NCI-H2107 treated with DMSO at 0.1 percent for 48 hours (cell line): ENCODE measurements at regions not wholly inside any gene's neighbourhood (a gene's known extent, or its start where the extent isn't known, plus 50 kb on each side); places are given as distances from the start of the nearest gene placed in this dataset.

Experiments
- DNase-seq: peaks from one replicate; lab custom pipeline; 2025; ENCODE audit not compliant: unreplicated experiment; lab: John Stamatoyannopoulos, UW

DNA sequence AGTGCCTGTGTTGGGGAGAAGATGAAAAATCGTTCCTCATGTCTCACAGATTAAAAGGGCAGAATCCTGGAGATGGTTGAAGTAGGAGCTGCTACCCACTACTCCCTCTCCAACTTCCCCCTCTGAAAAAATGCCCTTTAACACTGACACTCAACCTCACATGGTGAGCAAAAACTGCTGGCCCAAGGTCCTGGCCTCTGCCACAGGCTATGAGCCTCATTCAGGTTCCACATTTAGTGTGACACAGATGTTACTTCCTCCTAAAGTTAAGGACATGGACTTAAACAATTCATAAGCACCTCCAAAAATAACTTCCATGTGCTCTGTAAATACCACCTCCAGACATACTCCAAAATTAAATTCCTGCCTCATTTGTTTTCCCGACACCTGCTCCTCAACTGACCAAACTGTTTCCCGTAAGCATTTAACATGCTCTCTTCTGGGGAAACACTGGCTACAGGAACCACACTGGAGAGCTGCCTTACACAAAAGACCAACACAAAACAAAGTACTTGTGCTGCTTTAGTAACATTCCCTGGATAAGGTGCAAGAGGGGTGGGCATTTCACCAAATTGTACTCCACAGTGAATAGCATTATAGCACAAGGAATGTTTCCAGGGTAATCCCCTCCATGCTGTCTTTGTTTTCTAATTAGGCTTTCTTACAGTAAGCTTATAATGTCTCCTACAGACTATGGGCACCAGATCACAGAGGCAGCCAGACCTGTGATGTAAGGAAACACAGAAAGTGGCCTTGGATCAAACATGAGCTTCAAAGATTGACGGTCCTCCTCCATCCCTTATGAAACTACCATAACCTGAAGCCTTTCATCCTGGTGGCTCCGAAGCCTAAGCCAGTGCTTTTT lies 57.0 kb downstream of the PHLDA1 start:
- DNase-seq = peak; percentile 95

DNA sequence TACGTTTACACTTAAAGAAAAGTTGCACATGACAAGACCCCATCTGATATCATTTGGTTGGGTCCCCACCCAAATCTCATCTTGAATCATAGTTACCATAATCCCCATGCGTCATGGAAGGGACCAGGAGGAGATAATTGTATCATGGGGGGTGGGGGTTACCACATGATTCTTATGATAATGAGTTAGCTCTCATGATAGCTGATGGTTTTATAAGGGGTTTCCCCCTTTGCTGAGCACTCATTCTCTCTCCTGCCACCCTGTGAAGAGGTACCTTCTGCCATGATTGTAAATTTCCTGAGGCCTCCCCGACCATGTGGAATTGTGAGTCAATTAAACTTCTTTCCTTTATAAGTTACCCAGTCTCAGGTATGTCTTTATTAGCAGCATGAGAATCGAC lies 60.3 kb downstream of the PHLDA1 start:
- no peak for DNase-seq

DNA sequence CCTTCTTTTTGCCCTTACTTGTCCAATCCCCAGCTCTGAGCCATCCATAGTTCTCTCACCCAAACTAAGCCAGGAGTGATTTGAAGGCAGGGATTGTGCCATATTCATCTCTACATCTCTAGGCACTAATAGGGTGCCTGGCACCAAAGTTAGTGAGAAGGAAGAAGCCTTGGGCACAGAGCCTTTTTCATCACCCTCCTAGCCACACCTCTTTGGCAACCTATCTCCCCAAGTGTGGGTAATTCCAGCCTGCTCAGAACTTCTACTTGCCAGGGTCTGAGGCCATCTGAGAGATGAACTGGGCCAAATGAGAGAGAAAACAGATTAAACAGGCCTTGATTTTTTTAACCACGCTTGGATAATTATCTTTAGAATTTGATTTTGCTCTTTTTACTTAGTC lies 61.3 kb downstream of the PHLDA1 start:
- DNase-seq = no peak

DNA sequence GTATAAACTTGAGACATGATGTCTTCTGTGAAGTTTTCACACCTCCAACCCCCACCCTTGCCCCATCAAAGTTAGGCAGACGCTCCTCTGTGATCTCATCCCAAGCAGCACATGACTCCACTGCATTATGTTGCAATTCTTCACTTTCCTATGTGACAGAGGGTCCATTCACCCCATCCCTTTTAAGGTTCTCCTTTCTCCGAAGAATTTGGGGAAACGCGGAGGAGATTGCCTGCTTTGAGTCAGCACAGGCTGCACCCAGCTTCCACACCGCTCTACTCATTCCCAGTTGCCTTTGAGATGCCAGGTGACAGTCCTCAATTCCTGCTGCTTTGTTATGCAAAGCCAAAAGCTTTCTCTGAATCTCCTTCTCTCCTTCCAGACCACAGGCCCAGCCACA lies 61.8 kb downstream of the PHLDA1 start:
- peak; percentile 69 for DNase-seq

DNA sequence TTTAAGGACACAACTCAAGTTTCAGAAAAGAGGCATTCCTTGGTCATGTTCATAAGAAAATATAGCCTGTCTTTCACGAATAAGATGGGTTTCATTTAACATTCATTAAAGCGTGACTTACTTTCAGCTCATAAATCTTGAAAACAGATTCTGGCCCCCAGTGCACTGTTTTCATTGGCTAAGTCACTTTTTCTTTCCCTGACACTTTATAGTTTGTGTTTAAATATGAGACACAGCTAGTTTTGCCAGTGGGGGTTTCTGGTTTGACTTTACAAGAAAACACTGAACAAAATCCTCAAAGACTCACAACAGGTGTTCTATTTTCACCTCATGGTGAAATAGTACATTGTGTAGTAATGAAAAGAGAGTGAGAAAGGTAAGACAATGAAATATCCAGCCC lies 65.9 kb downstream of the PHLDA1 start:
- no peak for DNase-seq

DNA sequence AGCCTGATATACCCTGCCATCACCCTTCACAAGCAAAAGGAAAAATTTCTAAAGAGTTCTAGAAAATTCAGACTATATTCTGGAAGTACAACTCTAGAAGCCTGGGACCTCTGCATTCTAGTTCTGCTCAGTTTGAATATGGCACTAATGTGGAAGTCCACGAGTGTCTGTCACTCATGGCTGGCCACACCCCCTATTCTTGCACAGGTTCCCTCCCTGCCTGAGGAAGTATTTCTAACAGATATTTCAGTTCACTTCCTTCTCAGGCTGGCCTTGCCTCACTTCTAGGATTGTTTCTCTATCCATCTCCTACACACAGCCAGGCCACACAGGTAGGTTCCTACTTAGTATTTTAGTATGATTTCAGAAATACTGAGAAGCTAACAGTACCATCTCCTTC lies 67.4 kb downstream of the PHLDA1 start:
- no peak for DNase-seq

DNA sequence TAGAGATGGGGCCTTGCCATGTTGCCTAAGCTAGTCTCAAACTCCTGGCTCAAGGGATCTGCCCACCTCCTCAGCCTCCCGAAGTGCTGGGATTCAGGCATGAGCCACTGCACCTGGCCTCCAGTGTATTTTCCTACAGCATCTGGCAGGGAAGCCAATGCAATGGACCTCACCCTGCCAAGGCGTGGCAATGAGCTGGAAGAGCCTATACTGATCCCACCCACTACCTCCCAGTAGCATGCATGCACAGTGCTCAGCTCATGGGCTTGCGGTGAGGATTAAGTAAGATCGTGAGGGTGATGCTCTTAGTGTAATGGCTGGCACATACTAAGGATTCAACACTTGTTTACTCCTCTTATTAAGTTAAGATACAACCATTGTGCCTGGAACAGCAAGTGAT lies 69.7 kb downstream of the PHLDA1 start:
- DNase-seq = no peak

DNA sequence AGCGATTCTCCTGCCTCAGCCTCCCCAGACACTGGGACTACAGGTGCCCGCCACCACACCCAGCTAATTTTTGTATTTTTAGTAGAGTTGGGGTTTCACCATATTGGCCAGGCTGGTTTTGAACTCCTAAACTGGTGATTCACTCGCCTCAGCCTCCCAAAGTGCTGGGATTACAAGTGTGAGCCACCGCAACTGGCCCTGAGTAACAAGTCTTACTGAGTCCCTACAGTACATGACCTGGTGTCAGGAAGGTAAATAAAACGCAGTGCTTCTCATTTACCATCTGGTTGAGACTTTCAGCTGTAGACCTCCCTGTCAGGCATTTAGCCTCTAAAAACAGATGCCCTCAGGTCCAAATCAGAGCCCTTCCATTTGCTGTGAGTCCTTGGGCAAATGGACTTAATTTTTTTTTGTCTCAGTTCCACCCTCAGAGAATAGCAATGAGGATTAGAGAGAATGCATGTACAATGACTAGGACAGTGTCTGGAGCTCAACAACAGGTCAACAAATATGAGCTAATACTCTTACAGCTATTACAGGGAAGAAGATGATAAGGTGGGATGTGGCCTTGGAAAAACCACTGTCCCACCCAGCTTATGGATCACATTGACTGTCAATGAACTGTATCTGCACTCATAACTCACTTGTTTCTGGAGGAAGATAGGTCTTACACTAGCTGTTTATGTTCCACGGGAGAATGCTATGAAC lies 70.5 kb downstream of the PHLDA1 start:
- DNase-seq = no peak

DNA sequence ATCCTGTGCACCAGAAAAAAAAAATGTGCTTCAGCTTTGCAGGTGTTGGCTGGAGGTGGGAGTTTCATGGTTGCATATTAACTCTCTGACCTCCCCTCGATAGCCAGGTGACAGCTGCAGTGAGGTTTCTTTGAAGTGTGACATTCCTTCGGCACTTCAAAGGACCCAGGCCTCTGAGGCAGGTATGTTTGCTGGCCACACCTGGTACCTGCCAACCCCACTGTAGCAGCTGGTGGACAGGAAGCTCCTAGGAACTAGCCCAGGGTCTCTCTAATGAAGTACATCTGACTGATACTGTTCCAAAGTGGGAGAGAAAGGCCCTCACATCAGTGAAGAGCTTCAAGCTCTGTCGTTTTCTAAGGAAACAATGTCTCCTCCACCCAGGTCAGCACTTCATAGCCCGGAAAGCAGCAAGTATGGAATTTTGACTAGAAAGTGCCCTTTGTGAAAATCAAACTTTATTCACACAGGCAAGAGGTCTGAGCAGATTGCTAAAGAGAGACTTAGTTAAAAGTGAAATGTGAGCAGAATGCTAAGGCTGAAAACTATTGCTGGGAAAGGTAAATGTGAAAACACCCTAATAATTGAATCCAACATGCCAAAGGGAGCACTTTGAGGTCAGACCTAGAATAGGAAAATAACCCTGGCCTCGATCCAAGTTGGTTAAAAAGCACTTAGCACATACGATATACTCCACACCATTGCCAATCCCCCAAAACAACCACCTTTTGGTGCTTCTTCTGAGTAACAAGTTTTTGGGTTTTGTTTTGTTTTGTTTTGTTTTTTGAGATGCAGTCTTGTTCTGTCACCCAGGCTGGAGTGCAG lies 71.3 kb downstream of the PHLDA1 start:
- DNase-seq = peak; percentile 52

DNA sequence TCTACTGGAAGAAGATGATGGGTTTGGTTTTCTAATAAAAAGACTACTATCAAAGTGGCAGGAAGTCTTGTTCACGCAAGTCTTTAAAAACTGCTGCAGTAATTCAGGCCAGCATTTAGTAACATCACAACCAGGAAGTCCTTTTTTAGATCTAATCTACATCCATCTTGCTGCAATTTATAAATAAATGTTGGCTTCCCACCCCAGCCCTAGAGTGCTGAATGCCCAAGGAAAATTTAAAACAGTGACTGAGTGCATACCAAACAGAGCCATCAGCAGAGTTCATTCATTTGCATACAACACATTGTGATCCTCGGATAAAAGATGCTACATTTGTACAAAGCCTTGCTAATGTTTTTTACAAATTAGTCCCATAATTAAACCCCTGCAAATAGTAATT lies 72.1 kb downstream of the PHLDA1 start:
- no peak for DNase-seq

DNA sequence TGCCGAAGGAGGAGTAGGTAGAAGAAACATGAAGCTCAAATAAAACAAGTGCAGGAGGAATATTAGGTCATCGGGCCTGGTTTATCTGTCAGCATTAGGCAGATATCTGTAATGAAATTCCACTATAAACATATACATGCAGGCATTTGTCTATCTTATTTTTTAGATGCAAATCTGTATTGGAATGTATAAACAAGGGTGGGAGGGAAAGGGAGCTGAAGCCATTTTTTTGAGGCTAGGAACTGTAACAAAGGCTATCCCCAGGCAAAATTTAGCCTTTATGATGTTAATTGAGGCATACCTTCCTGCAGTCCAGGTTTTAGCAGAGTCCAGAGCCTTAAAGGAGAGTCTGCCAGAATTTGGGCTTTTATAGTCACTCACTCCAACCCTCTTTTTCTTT lies 72.5 kb downstream of the PHLDA1 start:
- DNase-seq = no peak

DNA sequence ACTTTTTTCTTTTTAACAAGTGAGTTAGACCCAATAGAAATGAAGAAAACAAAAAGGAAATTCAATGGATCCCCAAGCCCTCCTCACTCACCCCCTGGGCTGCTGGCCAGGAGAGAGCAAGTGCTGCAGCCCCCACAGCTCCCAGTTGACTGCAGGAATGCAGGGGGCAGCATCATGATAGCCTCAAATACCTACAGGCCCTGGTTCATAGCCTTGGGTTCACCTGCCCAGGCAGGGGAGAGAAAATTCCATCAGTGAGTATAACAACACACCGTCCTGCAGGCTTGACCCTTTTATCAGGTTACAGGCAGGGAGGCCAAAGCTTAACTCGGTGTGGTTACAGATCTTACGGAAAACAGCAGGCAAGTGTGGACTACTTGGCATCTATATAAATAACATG lies 76.3 kb downstream of the PHLDA1 start:
- DNase-seq = no peak

DNA sequence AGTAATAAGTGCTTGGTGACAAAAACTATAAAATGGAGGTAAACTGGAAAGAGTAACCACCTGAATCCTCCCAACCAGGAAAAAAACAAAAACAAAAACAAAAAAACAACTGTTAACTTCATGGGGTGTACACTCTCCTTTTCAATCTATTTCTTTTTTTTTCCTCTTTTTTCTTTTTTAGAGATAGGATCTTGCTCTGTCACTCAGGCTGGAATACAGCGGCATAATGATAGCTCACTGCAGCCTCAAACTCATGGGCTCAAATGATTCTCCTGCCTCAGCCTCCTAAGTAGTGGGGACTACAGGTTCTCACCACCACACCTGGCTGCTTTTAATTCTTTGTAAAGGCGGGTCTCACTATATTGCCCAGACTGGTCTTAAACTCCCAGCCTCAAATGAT lies 76.8 kb downstream of the PHLDA1 start:
- no peak for DNase-seq

DNA sequence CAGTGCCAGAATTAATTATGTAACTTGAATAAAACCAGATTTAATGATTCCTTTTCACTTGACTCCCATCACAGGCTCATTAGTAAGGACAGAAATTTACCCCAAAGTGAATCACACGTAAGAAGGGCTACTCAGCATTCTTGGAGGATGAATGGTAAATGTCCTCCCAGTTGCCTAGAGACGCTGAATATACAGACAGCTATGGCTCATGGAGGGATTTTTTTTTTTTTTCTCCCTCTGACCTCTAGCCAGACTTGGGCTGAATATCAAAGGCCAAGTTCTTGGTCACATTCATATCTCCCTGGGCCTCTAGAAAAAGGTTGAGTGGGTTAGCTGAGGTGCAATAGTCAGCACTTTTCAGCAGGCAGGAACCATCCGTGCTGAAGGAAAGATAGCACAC lies 77.5 kb downstream of the PHLDA1 start:
- DNase-seq = no peak

DNA sequence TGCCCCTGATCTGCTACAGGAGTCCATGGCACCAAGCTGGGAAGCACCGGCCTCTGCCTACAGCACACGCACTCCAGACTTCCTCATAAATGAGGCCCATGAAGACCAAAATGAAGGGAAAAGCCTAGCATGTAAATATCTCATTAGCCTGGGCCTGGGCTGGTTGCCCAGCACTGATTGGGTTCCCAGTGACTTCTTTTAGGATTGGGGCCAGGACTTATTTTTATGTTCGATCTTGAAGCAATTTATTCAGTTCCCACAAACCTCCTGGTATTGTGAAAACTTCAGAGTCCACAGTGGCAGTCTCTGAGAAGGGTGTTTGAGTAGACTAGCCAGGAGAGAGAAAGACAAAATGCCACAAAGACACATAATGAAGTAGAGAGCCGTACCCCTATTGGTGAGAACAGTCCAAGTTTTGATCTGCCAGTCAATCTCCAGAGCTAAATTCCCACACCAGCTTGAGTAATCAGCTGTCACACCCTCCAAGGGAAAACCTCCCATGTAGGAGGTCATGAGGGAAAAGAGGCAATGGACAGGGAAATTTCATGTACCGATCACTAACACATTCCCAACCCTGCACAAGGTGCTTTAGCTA lies 78.2 kb downstream of the PHLDA1 start:
- no peak for DNase-seq

DNA sequence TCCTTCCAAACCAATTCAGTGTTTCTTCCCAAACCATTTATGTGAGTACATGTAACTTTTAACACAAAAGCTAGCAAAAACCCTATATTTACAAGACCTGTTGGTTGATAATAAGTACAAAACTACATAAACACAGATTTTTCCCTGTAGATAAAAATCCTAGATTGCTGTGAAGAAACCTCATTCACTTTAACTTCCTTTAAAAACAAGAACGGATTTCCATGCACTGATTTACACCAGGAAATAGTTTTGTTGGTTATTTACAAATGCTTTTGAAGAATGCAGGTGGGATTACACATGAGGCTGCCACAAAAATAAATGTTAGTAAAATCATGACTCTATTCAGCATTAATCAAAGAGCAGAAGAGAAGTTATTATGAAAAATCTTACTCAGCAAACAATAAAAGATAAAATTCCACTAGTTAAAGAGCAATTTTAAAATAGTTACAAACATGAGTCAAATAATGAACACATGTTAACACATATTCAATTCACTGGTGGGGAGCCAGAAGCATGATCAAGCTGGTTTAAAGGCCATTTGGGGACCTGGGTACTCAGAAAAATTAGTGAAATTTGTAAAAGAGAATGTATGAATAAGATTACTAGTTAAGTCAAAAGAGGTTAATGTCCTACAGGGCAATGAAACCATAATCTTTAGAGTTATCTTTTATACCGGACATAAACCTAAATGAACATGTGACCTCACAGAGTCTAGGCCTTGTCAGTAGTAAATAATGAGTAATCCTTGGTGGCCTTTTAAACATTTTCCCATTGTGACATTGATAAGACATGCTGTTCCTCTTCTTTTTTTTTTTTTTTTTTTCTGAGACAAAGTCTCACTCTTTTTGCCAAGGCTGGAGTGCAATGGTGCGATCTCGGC lies 79.9 kb downstream of the PHLDA1 start:
- DNase-seq = peak; percentile 17

DNA sequence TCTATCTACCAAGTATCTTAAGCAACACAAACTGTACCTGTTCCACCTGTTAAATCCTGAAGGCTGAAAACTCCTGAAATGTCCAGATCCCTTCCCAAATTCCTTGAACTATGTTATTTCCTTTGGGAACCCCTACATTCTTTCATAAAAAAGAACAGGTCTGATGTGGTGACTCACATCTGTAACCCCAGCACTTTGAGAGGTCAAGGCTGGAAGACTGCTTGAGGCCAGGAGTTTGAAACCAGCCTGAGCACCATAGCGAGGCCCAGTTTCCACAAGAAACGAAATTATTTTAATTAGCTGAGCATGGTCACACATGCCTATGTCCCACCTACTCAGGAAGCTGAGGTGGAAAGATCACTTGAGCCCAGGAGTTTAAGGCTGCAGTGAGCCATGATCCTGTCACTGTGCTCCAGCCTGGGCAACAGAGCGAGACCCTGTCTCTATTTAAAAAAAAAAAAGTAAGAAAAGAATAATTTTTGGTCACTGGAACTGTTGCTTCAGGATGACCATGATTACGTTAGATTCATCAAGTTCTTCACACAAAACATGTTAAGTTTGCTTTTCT lies 84.3 kb downstream of the PHLDA1 start:
- DNase-seq = no peak

DNA sequence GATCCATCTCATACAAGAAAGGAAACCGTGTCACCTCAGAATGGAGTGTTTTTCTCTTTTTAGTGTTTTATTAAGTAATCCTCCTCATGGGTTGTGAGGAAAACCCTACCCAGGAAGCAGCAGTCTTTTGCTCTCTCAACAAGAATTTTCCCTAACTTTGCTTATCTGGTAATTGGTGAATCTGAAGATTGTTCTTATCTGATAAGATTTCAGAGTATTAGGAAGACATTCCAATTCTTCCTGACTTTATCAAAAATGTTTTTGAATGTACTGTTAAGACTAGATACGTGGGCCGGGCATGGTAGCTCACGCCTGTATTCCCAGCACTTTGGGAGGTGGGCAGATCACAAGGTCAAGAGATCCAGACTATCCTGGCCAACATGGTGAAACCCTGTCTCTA lies 86.0 kb downstream of the PHLDA1 start:
- no peak for DNase-seq

DNA sequence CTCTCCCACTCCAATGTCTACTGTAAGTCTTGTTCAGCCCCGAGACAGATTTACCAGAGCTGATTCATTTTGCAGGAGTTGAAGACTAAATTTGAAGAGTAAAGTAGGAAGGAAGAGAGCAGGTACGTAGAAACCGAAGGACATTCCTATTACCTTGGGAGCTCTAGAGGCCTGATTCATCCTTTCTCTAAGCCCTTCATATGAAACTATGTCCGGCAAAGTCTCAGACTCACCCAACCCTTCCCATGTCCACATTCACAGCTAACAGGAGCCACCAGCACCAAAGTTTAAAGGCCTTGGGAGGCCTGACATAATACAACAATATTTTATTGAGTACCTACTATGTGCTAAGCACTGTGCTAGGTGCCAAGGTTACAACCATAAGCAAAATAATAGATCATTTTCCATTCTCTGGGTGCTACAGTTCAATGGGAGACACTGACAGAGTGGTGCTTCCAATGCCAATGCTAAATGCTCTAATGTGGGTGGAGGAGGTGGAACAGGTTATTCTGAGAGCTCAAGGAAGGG lies 86.6 kb downstream of the PHLDA1 start:
- DNase-seq = no peak
